GM12873 (cell line): ENCODE measurements at regions not wholly inside any gene's neighbourhood (a gene's known extent, or its start where the extent isn't known, plus 50 kb on each side); places are given as distances from the start of the nearest gene placed in this dataset.

ENCODE experiments used
- TF ChIP-seq, protein P1 (sequence below): IDR thresholded peaks from 2 replicates; pipeline ENCODE4 v1.5.1; 2012; ENCODE audit warnings: low read depth, mild to moderate bottlenecking, moderate library complexity, low read length, control low read depth; ENCODE audit not compliant: insufficient read depth; ENCODE audit errors: missing control alignments

DNA sequence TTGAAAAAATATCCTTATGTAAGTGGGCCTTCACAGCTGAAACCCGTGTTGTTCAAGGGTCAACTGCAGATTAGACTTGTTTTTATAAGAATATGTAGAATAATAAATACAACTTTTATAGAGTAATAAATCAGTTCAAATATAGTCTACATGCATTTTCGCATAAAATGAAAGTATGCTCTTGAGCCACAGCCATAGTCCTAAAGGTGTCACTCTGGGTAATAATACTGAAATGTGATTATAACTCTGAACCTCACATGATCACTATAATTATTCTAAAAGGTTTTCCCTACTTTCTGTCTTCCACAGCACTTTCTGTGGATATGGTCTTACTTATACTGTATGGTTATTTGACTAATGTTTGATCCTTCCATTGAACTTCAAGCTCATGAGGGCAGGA is 185.8 kb downstream of the SLC6A15 start:
- TF ChIP-seq, protein P1, sequence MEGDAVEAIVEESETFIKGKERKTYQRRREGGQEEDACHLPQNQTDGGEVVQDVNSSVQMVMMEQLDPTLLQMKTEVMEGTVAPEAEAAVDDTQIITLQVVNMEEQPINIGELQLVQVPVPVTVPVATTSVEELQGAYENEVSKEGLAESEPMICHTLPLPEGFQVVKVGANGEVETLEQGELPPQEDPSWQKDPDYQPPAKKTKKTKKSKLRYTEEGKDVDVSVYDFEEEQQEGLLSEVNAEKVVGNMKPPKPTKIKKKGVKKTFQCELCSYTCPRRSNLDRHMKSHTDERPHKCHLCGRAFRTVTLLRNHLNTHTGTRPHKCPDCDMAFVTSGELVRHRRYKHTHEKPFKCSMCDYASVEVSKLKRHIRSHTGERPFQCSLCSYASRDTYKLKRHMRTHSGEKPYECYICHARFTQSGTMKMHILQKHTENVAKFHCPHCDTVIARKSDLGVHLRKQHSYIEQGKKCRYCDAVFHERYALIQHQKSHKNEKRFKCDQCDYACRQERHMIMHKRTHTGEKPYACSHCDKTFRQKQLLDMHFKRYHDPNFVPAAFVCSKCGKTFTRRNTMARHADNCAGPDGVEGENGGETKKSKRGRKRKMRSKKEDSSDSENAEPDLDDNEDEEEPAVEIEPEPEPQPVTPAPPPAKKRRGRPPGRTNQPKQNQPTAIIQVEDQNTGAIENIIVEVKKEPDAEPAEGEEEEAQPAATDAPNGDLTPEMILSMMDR: no peak

DNA sequence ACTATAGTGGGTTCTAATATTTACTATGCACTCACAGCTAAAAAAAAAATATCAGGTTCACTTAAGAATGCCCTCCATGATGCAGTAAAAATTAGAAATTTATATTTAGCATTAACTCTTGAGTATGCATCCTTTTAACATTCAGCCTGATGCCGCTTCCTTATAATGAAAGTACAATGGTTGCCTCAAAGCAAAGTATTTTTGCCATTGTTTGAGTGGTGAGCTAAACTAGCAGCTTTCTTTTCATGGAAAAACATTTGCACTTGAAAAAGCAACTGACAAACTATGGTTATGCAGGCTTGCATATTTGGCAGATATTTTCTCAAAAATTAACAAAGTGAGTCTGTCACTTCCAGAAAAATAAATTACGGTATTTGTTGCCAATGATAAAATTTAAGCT is 188.6 kb downstream of the SLC6A15 start:
- TF ChIP-seq, protein P1: no peak

DNA sequence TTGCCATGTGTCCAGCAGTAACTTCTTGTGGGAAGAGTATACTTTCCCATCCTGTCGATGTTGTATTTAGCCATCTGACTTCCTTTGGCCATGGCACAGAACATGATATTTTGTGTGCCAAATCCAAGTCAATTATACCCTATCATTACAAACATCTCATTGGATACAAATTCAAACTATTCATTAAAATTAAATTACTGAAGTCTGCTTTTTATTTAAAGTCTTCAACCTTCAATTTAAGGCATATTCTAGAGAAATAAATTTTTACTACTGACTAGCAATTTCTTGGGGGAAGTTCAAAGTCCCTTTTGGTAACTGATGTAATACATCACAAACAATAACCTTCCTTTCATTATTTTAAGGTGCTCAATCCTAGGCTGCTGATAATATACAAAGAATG is 192.6 kb downstream of the SLC6A15 start:
- TF ChIP-seq, protein P1: no peak

DNA sequence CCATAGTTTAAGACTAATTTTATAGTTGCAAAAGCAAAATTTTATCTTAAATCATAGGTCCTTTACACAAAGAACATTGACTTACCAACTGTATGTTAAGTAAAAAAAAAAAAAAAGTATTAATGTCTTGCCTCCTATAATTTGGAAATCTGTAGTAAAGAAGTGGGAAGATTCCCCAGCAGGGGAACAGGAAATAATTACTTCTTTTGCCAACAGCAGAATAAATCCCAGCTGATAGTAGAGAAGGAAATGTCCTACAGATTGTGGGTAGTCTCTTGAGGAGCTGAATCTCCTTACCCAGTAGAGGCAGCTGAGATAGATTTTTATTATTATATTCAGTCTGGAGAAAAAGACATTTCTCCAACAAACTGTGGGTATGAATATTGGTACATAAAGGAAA is 193.7 kb downstream of the SLC6A15 start:
- TF ChIP-seq, protein P1: no peak

DNA sequence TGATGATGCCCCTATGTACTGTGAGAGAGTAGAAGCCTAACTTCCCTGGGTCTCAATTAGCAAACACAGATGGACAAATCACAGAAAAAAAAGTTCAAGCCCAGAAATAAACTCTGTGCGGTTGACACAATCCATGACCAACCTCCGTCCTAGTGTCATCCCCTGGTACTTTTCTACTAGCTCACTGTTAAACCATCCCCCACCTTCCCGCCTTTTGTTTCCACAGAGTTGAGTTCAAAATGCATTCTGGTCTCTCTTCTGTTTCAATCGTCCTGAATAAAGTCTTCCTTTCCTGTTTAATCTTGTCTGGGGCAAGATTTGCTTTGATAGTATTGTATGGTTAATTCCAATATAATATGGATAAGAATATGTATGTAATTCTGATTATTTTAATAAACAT is 199.9 kb downstream of the SLC6A15 start:
- TF ChIP-seq, protein P1: no peak

DNA sequence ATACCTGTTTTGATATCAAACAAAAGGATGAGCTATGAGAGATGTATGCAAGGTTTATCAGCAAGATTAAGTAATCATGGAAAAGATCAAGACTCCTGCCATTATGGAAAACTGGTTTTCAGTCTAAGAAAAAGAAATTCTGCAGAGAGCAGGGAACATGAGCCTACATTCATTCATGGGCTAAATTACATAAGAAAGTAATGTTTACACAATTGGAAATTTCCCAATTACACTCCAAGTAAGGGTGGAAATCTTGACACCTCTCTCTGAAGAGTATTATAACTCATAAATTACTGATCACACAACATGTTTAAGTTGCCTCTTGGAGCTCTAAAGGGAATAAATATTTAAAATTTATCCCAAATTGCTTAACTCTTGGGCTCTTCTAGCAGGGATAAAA is 206.2 kb downstream of the SLC6A15 start:
- TF ChIP-seq, protein P1: no peak

DNA sequence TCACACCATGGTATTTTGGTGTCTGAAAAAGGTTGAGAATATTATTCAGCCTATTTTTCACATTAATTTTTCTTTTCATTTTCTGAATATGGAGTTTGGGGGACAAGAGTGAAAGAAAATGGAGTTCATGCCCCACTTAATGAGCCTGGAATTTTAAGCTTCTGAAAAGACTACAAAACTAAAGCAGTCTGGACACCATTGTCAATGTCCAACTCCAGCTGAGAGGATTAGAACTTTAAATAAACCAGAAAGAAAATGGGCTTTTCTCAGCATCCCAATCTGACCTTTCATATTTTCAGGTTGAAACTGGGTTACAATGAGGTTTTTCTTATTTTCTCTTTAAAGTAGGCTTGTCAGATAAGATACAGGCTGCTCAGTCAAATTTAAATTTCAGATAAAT is 207.7 kb downstream of the SLC6A15 start:
- TF ChIP-seq, protein P1: no peak
